Esophagus squamous epithelium (tissue), 4 donors: ENCODE measurements at regions not wholly inside any gene's neighbourhood (a gene's known extent, or its start where the extent isn't known, plus 50 kb on each side); places are given as distances from the start of the nearest gene placed in this dataset.

Experiments used
- POLR2A ChIP-seq, 4 donors: fragments of 450-650 bp; IDR thresholded peaks; one replicate each; pipeline ENCODE4 v1.6.1; 2017; ENCODE audit warnings: antibody characterized with exemption in 4 of 4, mild to moderate bottlenecking in 4 of 4, moderate library complexity in 3 of 4
- TF ChIP-seq, protein P1 (sequence below), 6 experiments: fragments of 450-650 bp in 4 of 6; fragments of 200-600 bp in 2 of 6; sonication (generic) in 2 of 6; IDR thresholded peaks; one replicate each; pipeline ENCODE4 v1.5.1; 2016 to 2019; ENCODE audit warnings: antibody characterized with exemption in 6 of 6, mild to moderate bottlenecking in 4 of 6, moderate library complexity in 4 of 6

DNA sequence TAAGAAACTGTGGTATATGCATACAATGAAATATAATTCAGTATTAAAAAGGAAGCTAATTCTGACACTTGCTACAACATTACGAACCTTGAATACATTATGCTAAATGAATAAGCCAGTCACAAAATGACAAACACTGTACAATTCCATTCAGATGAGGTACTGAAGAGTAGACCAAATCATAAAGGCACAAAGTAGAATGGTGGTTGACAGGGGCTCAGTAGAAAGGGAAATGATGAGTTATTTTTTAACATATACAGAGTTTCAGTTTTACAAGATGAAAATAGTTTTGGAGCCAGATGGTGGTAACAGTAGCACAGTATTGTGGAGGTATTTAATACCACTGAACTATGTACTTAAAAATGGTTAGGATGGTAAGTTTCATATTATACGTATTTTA is 254.6 kb upstream of the RBMS3 start:
- TF ChIP-seq, protein P1, sequence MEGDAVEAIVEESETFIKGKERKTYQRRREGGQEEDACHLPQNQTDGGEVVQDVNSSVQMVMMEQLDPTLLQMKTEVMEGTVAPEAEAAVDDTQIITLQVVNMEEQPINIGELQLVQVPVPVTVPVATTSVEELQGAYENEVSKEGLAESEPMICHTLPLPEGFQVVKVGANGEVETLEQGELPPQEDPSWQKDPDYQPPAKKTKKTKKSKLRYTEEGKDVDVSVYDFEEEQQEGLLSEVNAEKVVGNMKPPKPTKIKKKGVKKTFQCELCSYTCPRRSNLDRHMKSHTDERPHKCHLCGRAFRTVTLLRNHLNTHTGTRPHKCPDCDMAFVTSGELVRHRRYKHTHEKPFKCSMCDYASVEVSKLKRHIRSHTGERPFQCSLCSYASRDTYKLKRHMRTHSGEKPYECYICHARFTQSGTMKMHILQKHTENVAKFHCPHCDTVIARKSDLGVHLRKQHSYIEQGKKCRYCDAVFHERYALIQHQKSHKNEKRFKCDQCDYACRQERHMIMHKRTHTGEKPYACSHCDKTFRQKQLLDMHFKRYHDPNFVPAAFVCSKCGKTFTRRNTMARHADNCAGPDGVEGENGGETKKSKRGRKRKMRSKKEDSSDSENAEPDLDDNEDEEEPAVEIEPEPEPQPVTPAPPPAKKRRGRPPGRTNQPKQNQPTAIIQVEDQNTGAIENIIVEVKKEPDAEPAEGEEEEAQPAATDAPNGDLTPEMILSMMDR (IDR thresholded peaks at IDR 0.05) = no peak
- no peak for TF ChIP-seq POLR2A (IDR thresholded peaks at IDR 0.05)
